Fibroblast of villous mesenchyme (primary cell): ENCODE measurements at regions not wholly inside any gene's neighbourhood (a gene's known extent, or its start where the extent isn't known, plus 50 kb on each side); places are given as distances from the start of the nearest gene placed in this dataset.

Experiments used
- DNase-seq: peaks from one replicate; pipeline ENCODE4 v3.0.0-alpha.2; 2010; ENCODE audit warnings: low read depth
- H3K4me3 ChIP-seq: 2 replicates; pipeline ENCODE4 v1.5.1; 2011; ENCODE audit warnings: low read depth, mild to moderate bottlenecking, low read length
- TF ChIP-seq, protein P1 (sequence below): IDR thresholded peaks from 2 replicates; pipeline ENCODE4 v1.5.1; 2012; ENCODE audit warnings: low read depth, mild to moderate bottlenecking, low read length; ENCODE audit not compliant: insufficient read depth

DNA sequence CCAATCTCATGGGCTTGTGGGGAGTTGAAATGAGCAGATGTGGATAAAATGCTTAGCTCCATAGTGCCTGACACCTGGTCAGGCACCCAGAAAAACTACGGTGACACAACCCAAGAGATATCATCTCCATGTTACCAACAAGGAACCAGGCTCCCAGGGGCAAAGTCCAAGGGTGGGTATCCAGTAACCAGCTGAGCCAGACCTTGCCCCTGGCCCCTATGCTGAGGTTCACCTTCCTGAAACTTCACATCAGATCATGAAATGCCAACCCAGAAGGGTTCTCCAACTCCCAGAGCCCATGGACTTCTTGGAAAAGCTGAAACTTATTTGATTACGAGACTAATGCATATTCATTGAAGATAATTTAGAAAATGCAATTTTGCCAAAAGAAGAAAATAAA lies 141.8 kb upstream of the KCNG1 start:
- no peak for DNase-seq
- TF ChIP-seq, protein P1, sequence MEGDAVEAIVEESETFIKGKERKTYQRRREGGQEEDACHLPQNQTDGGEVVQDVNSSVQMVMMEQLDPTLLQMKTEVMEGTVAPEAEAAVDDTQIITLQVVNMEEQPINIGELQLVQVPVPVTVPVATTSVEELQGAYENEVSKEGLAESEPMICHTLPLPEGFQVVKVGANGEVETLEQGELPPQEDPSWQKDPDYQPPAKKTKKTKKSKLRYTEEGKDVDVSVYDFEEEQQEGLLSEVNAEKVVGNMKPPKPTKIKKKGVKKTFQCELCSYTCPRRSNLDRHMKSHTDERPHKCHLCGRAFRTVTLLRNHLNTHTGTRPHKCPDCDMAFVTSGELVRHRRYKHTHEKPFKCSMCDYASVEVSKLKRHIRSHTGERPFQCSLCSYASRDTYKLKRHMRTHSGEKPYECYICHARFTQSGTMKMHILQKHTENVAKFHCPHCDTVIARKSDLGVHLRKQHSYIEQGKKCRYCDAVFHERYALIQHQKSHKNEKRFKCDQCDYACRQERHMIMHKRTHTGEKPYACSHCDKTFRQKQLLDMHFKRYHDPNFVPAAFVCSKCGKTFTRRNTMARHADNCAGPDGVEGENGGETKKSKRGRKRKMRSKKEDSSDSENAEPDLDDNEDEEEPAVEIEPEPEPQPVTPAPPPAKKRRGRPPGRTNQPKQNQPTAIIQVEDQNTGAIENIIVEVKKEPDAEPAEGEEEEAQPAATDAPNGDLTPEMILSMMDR = no peak
- H3K4me3 ChIP-seq = no peak overlapping the region

DNA sequence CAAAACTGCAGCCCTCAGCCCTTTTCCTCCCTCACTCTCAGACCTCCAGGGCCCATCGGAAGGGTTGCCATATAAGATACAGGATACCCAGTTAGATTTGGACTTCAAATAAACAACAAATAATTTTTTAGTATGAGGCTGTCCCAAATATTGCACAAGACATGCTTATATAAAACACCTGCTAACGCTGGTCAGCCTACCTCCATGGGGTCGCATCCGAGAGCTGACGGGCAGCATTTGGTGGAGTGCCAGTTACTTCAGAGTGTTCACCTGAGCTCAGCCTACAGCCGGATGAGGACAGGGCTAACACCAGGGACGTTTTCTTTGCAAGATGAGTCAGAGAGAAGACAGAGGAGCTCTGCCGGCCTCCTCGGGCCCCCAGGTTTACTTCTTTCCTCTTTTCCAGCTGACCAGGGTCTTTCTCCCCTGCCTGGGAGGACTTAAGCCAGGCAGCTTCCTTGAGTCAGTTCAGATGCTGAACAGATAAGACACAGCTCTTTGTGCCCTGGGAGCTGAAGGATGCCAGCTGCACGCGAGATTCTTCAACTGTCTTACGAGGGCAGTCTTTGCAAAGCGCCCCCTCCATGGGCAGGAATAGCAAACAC lies 141.2 kb upstream of the KCNG1 start:
- DNase-seq = no peak
- no peak overlapping the region for H3K4me3 ChIP-seq
- TF ChIP-seq, protein P1 = no peak

DNA sequence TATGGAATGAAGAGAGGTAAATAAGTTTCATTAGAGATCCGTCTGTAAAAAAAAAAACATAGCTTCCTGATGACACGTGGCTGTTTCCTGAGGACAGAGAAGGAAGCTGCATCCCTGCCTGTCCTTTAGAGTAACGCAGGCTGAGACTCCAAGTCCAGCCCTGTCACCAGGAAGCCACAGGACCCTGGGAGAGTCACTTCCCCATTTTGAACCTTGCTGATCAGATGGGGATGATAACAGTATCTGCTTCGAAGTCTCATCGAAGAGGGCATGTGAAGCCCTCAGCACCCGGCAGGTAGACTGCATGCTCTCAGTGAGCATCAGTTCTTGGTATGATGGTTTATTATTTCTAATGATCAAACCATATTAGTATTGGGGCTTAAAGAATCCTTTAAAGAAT lies 139.1 kb upstream of the KCNG1 start:
- H3K4me3 ChIP-seq = no peak overlapping the region
- no peak for DNase-seq
- TF ChIP-seq, protein P1 = no peak

DNA sequence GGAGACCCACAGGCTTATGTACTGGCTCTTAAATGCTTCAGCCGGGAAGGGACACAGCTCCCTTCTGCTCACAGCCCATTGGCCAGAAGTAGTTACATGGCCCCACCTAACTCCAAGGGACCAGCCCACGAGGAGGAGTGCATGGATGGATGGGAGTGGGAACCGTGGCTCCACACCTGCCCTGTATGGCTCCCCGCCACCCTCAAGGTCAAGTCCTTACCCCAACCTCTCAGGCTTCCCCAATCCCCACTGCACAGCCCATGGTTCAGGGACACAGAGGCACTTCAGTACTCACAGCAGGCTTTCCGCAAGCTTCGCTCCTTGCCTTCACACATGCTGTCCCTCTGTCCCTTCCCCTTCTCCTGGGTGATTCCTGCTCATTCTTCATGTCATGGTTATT lies 137.9 kb upstream of the KCNG1 start:
- TF ChIP-seq, protein P1 = no peak
- DNase-seq = no peak
- H3K4me3 ChIP-seq = no peak overlapping the region

DNA sequence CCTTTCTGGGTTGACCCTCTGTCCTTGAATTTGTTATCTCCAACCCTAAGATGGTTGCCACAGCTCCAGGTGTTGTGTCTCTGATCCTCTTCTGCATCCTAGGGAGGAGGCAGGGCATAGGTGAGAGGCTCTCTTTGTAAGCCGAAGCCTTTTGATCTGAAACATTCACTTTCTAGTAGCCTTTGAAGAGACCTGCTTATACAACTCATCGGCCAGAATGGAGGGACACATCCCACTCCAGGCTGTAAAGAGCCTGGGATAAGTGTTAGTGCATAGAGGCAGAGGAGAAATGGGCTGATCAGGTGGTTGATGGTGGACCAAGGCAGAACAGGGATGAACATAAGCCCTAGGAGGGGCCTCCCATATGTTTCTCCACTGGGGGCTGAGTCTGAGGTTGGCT lies 137.1 kb upstream of the KCNG1 start:
- H3K4me3 ChIP-seq = no peak overlapping the region
- TF ChIP-seq, protein P1 = no peak
- DNase-seq = no peak

DNA sequence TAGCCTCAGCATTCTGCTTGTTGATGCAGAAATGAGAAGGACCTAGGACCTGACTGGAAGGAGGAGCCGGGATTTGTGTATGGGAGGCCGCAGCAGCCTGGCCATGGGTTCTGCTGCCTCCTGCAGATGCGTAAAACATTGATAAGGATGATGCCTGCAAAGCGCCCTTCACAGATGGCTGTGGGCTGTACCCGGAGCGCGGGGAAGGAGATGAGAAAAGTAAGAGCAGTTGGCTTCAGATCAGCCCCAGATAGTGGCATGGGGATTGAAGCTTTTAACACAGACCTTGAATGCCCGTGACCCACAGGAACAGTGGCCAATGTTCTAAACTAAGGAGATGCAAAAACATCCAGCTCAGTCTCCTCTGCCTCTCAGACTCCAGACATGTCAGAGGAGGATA lies 136.4 kb upstream of the KCNG1 start:
- H3K4me3 ChIP-seq = no peak overlapping the region
- TF ChIP-seq, protein P1 = no peak
- no peak for DNase-seq

DNA sequence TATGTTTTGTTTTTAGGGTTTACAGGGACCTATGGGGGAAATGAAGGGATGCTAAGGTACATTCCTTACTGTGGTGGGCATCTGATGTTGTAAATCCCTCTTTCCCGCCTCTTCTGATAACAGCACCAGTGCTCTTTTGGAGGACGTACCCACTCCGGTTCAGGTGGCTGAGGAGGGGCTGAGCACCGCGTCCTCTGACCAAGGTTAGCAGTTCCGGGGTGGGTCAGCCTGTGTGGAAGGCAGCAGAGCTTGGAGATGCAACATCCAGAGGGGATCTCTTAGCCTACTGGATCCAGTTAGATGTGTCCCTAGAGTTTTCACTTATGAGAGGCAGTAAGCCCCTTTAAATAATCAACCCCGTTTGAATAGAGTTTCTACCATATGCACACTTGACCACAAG lies 135.3 kb upstream of the KCNG1 start:
- H3K4me3 ChIP-seq = no peak overlapping the region
- TF ChIP-seq, protein P1 = no peak
- no peak for DNase-seq
